GM18907 (cell line): ENCODE measurements at regions not wholly inside any gene's neighbourhood (a gene's known extent, or its start where the extent isn't known, plus 50 kb on each side); places are given as distances from the start of the nearest gene placed in this dataset.

Source experiments
- ATAC-seq: cut with Tn5 transposase; IDR thresholded peaks from one replicate; pipeline ENCODE4 v1.9.1; 2021; ENCODE audit warnings: mild to moderate bottlenecking, moderate library complexity; ENCODE audit not compliant: unreplicated experiment

DNA sequence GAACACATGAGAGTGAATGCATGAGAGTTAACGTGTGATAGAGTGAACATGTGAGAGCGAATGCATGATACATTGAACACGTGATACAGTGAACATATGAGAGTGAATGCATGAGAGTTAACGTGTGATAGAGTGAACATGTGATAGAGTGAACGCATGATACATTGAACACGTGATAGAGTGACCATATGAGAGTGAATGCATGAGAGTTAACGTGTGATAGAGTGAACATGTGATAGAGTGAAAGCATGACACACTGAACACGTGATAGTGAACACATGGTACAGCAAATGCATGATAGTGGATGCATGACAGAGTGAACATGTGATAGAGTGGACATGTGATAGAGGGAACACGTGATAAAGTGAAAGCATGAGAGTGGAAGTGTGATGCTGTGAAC is 517.9 kb downstream of the EIPR1 start:
- ATAC-seq = no peak

DNA sequence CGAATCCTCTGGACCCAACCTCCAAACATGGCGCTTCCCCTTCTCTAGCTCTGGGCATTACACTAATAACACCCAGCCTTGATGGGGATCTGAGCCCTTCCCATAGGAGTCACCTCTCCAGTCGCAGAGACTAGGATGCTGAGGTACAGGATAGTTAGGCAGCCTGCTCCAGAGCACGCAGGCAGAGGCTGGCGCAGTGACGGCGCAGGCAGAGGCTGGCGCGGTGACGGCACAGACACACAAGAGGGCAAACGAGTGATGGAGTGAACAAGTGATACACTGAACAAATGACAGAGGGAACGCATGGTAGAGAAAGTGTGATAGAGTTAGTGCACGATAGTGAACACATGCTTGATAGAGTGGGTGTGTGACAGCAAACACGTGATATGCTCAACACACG is 518.5 kb downstream of the EIPR1 start:
- ATAC-seq = no peak

DNA sequence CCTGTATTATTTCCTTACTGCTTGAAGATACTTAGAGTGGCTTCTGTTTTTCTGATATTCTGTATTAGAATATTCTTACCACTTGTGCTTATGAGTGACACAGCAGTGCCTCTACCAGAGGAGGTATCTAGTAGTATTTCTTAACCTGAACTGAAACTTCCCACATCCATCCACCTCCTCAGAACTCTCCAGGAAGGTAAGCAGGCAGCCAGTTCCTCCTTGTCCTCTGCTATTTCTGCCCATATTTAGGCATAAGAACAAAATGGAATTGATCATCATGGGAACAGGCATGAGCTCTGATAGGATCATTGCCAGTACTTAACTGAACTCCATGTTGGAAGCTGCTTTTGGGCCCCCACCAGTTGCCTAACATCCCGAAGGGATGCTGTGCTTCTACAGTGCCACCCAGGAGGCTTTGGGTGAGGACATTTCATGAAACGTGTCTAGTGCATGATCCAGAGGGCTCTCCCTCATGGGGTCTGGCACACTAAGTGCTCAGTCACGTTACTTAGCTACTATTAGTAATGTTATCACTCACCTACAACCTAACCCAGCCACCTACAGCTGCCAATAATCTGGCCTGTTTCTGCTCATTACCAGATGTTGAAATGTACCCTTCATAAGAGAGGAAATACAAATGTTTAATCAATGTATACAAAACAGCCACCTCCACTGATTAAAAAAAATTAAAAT is 520.7 kb downstream of the EIPR1 start:
- ATAC-seq = no peak

DNA sequence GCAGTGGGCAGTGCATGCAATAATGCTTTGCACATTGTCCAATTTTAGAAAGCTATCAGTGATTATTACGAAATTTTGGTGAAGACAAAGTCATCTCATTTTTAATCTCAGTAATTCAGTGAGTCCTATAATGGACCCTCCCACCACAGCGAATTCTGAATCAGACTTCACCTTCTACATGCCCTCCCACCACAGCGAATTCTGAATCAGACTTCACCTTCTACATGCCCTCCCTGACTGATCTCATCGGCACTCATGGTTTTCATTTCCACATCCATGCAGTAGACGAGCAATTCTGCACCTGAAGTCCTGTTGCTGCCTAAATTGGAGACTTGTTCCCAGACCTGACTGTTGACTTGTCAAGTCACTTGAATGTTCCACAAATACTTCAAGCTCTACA is 522.3 kb downstream of the EIPR1 start:
- no peak for ATAC-seq

DNA sequence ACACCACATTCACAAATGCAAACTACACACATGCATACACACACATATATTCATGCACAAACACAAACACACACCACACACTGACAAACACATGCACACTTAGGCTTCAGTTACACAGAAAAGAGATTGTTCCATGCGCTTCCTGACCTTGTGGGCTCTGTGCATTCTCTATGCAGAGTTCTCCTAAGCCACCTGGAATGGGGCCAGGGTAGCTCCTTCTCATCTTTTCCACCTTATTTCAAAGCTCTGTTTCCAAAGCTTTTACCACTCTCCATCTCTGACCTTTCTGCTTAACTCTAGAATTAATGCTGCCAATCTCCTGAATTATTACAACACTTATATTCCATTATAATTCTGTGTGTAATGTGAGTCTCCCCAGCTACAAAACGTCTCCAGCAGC is 522.3 kb upstream of the MYT1L start:
- ATAC-seq = no peak

DNA sequence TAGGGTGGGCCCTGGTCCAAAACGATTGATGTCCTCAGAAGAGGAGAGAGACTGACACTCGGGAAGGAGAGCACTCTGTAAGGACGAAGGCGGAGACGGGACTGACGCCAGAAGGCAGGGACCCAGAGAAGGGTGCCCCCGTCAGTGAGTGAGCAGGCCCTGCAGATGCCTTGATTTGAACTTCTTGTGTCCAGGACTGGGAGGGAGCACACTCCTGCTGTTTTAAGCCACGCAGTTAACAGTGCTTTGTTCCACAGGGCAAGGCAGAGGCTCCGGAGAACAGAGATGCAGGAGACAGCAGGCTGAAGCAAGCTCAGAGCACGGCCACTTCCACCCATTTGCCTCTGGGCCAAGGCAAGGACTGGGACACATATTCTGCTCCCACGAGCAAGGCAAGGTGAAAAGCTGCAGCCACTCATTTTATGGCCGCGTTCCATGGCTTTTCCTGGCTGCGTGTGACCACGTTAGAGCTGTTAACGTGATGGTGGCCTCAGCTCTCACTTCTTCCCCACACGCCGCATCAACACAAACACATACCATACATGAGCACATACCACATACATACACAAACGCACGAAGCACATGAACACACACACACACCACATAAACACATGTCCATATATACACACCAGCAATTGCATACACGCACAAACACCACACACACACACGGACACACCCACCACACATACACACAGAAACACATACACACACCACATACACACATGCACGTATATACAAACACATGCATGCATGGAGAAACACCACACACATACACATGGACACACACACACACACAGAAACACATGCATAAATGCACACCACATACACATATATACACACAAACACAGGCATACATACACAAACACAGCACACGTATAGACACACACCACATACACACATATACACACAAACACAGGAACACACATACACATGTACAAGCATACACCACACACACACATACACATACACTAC is 521.0 kb upstream of the MYT1L start:
- ATAC-seq = no peak

DNA sequence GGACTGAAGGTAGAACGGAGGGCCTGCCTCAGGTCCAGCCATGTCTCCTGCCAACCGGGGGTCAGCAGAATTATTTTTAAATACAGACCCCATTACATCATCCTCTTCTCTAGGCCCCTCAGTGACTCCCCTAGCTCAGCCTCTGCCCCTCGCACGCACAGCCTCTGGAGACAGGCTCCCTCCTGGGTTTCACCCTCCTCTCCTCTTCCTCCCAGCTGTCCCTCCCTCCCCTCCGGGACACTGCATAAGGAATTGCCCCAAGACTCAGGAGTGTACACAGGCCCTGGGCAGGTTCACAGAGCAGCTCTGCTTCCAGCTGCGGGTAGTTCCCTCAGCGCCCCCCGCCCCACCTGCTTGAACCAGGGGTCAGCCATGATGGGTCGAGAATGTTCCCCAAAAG is 520.2 kb upstream of the MYT1L start:
- no peak for ATAC-seq

DNA sequence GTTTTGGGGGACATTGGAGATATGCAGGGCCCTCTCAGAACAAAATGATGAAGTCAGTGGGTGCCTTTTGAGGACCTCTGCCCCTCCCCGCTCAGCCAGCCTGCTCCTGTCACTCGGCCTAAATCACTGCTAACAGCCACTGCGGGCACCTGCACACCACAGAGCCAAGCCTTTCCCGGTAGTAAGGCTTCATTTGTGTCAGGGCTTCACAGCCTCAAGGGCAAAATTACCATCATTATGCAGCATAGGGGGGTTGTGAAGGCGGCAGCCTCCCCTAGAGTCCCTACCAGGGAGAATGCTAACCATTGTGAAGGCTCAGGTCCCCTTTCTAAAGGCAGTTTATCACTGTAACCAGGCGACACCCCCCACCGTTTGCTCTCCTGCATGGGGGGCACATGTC is 519.8 kb upstream of the MYT1L start:
- ATAC-seq = no peak

DNA sequence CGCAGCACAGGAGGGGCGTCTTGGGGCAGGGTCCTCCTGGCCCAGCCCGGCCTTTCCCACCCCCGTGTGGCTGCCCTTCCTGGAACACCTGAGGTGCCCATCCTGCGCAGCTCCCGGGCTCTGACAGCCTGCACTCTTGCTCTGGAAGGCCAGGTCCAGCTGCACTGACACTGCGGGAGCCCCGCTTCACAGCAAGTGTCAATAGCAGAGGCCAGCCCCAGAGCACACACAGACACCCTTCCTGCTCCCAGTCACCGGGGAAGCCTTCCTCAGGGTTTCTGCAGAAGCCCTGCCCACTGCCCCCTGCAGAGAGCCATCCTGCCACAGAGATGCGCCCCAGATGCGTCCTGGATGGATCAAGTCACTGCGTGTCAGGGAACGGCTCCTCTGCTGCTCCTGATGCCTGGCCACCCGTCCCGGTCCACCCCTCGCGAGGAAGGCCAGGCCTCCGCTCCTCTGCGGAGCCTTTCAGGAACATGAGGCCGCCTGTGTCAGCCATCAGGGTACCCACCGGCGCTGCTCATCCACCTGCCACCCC is 519.2 kb upstream of the MYT1L start:
- ATAC-seq = no peak

DNA sequence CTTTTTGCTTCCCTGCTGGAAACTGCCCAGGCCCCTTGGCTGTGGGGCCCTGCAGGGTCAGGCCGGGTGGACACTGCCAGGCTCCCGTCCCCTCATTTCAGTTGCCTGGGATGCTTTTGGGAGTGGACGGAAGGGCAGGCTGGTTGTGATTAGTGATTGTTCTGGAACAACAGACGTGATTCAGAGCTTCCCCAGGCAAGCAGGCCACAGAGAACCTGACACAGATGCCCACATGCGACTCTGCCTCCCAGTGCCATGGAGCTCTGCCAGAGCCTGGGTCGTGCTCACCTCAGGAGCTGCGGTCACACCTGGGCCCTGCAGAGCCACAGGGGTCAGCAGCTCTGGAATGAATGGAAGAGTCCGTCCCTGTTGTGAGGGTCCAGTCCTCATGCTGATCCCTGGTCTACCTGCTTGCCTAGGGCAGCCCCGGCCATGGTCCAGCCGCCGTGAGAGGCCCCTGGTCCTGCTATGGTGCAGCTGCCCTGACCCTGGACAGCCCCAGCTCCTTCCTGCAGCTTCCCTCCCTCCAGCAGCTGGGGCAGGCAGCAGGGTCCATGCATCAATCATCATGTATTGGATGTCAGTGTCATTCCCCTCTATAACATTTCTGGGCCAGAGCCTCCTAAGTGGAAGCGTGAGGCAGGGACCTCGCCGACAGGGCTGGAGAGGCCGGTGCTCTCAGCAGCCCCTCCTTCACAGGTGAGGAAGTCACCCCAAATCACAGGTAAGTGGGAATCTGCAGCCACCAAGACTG is 518.6 kb upstream of the MYT1L start:
- no peak for ATAC-seq

DNA sequence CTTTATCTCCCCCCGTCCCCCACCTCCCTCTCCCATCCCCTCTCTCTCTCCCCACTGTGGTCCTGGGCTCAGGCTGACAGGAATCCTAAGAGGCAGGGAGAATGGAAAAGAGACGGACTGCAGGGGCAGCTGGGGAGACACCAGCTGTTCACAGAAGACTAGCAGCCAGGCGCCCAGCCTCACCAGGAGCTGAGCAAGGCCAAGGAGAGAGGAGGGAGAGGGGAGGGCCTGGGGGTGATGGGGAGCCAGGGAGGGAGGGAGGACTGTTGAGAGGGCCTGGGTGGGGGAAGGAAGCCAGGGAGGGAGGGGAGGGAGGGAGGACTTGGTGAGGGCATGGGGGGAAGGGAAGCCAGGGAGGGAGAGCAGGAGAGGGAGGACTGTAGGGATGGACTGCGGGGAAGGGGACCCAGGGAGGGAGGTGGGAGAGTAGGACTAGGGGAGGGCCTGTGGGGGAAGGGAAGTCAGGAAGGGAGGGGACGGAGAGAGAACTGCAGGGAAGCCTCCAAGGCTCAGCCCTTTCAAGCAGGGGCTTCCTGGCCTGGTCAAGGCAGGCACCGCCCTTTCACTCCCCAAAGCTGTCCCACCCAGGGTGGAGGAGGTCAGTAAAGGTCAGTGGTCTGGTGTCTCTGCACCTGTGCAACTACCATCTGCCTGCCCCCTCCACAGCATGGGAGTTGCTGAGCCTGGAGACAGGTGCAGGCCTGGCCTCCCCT is 517.7 kb upstream of the MYT1L start:
- no peak for ATAC-seq

DNA sequence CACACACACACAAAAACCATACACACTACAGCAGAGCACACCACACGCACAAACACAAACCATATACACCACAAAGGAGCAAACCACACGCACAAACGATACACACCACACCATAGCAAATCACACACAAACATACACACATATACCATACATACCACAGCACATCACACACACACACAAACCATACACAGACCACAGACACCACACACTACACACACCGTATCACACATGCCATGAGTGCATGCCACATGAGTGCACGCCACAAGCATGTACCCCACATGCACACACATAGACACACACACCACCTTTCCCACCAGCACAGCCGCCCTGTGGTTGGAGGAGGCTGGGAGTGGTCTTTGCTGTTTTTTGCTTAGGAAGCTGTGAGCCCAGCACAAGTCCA is 517.1 kb upstream of the MYT1L start:
- ATAC-seq = no peak

DNA sequence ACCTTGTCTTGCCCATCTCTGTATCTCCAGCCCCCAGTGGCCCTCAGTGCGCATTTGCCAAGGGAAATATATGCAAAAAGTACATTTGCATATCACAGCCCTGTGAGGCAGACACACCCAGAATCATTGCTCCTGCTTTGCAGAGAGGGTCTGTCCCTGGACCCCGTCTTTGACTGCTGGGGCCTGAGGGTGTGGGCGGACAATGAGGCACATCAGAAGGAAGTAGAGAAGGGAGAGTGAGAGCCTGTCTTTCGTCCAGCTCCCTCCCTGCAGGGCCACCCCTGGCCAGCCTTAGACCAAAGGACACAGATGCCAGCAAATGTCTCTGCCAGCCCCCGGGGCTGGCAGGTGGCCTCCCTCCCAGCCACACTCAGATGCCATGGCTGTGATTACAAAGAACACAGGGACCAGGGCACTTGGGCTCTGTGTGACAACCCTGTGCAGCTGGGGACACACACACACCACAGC is 516.2 kb upstream of the MYT1L start:
- ATAC-seq = no peak

DNA sequence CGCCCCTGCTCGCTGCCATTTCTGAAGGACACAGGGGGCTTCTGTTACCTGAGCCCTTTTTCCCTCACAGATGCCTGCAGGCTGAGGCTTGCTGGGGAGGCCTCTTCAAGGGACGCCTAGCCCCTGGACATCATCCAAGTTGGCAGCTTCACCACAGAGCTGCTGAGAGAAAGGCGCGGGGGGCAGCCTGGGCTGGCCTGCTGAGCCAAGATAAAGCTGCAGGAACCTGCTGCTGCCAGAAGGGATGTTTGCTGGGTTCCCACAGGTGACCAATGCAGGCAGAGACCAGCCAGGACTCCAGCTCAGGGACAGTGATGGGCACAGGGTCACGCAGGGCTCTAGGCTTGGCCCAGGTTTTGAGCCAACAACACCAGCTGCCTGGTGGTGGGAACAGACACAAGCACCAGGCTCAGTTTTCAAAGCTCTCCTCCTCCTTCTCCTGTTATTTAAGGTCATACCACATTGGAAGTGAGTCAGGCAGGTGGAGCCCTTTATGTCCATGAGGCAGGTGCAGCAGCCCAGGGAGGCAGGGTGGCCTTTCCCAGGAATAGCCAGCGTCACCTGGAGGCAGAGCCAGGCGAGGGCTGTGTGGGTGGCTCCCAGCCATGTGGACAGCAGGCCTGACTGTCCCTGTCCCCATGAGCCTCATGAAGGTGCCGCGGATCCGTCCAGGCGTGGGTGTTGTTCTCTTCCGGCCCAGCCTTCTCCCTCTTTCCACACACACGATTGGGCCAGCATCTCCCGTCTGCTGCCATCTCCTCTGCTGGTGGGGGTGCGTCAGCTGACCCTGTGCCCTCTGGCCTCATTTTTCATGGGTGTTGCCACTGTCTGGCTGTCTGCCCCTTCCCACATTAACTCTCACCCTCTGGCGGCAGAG is 515.5 kb upstream of the MYT1L start:
- no peak for ATAC-seq

DNA sequence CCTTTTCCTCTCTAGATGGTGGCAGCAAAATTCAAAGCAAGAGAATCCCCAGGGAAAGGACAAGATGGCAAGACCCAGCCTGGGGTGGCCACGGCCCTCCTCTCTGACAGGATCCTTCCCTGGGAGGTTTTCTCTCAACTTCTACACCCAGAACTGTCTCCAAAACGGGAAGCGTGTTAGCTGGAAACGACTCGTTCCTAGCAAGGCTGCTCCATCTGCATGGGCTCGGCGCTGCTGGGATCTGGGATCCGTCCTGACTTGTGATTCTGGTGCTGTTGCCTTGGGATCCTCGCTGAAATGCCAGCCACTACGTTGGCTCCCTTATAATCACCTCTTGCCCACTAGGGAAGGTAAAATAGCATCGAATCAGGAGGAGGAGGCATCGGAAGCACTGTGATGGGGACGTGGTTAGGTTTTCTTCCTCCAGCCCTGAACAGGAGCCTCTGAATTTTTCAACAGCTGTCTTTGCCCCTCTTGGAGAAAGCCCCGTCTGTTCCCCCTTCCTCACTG is 514.8 kb upstream of the MYT1L start:
- no peak for ATAC-seq

DNA sequence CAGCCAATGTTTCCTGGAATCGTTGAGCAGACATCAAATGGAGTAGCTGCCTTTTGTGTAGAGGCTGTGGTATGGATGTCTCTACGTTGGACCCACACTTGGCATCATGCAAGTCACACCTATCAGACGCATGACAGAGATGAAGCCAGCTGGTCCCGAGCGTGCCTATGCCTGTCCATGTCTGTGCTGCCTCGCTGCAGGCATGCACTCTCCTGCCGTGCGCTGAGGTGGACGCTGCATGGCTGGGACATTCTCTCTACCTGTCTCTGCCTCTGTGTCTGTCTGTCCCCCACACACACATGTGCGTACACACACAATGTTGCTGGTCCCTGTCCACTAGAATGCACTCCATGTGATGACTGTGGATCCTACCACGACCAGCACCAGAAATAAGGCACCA is 514.2 kb upstream of the MYT1L start:
- ATAC-seq = no peak

DNA sequence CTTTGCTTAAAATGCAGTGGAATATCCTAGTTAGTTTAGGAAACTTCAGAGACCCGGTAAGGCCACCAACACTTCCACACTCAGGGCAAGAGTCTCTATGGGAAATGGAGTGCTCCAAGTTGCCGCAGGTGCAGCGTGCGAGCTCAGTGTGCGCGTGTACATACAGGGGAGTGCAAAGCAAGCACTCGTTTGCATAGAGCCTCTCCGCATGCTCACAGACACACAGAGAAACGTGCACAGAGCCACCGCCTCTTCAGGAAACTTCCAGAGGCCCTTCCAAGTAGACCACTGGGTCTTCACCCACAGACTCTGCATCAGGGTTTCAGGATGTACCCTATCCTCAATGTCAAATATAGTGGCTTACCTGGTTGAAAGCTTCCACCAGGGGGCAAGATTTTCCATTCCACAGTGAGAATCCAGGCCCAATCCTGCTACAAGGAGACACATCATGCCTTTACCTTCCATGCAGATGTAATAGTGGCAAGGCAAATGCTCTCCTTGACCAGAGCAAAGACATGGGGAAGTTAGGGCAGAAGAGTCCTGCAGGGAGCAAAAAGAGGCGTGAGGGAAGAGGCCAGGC is 513.0 kb upstream of the MYT1L start:
- no peak for ATAC-seq

DNA sequence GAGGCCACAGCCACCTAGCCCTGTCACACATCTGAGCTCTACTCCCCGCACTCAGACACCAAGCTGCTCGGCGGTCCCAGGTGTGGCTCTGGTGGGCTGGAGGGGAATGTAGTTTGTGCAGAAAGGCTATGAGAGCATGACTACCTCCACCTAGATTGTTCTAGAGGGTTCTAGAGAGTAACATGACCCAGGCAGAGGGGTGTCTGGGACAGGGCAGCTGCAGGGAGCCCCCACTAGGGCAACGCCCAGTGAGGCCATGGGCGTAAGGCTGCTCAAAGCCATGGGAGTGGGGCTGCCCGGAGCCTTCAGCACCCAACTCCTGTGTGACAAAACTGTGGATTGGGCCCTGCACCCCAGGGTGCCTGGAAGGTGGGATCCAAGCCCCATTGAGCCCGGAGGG is 511.4 kb upstream of the MYT1L start:
- ATAC-seq = no peak

DNA sequence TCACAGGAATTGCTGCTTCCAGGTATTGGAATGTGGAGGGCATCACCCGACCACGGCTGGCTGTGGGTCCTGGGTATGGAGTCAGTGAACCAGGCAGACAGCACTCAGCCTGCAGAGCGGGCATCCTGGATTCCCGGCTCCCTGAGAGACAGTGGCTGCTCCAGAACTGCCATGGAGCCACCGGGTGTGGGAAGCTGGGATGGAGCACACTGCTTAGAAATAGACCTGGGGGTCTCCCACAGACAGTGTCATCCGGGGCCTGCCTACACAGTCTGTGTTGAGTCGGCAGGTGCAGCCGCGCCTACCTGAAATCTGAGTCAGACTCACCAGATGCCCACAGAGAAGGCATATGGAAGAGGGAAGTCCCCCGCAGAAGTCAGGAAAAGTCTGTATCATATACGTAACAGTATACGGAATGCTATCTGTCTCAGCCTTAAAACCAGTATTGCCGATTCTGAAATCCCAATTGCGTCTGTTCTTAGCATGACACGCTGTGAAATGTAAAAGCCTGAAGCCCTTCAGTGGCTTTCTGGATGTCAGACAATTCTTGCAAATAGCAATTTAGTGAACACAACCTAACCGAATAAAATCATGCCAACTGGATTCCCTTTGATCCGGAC is 509.7 kb upstream of the MYT1L start:
- no peak for ATAC-seq
